Transverse colon (tissue), 4 donors: ENCODE measurements at regions not wholly inside any gene's neighbourhood (a gene's known extent, or its start where the extent isn't known, plus 50 kb on each side); places are given as distances from the start of the nearest gene placed in this dataset.
"Not testable (repeated sequence)": the region's sequence is repeated elsewhere in the genome, so short reads cannot be mapped to it uniquely, and the experiment has no call there.

Experiments
- DNase-seq: peaks from one replicate; pipeline ENCODE4 v3.0.0-alpha.2; 2019
- H3K27ac ChIP-seq, 4 donors: fragments of 200-600 bp; sonication (generic); 2 replicates each; pipeline ENCODE4 v1.5.1; 2016 to 2018; ENCODE audit warnings: inconsistent platforms in 4 of 4
- H3K27me3 ChIP-seq: fragments of 200-600 bp; sonication (generic); 2 replicates; pipeline ENCODE4 v1.5.1; 2017; ENCODE audit warnings: inconsistent platforms
- H3K36me3 ChIP-seq, 4 donors: fragments of 200-600 bp; sonication (generic); 2 replicates each; pipeline ENCODE4 v1.5.1; 2017 to 2019; ENCODE audit warnings: inconsistent platforms in 4 of 4
- H3K4me1 ChIP-seq, 4 donors: fragments of 200-600 bp; sonication (generic); 2 replicates each; pipeline ENCODE4 v1.5.1; 2017 to 2020; ENCODE audit warnings: inconsistent platforms in 4 of 4
- H3K4me3 ChIP-seq, 4 donors: fragments of 200-600 bp; sonication (generic); 1 replicate in 1 of 4; 2 replicates in 3 of 4; pipeline versions ENCODE4 v1.5.1 to v1.6.1; 2017 to 2019; ENCODE audit warnings: inconsistent platforms in 4 of 4
- H3K9me3 ChIP-seq, 2 donors: fragments of 200-600 bp; sonication (generic); 2 replicates each; pipeline ENCODE4 v1.5.1; 2017 to 2019; ENCODE audit warnings: inconsistent platforms in 2 of 2
- CTCF ChIP-seq, 5 experiments: fragments of 200-600 bp in 3 of 5; fragments of 450-650 bp in 2 of 5; sonication (generic) in 3 of 5; IDR thresholded peaks; 1 replicate in 2 of 5; 2 replicates in 3 of 5; pipeline ENCODE4 v1.5.1; 2016 to 2017; ENCODE audit warnings: antibody characterized with exemption in 5 of 5, inconsistent platforms in 3 of 5, mild to moderate bottlenecking in 2 of 5, moderate library complexity in 1 of 5
- EP300 ChIP-seq: sonication (generic); formaldehyde crosslinking; IDR thresholded peaks from one replicate; pipeline ENCODE4 v1.6.1; 2017; ENCODE audit warnings: antibody characterized with exemption, low read depth
- POLR2A ChIP-seq: fragments of 450-650 bp; IDR thresholded peaks from one replicate; pipeline ENCODE4 v1.6.1; 2016; ENCODE audit warnings: antibody characterized with exemption, mild to moderate bottlenecking, moderate library complexity
- POLR2AphosphoS5 ChIP-seq, 3 donors: sonication (generic); formaldehyde crosslinking; IDR thresholded peaks; one replicate each; pipeline ENCODE4 v1.6.1; 2016; ENCODE audit warnings: antibody characterized with exemption in 3 of 3
- WGBS, 2 donors: methylation state at CpG; one replicate each; pipeline ENCODE4 v1.1.5; 2018; ENCODE audit warnings: low coverage in 1 of 2; 5-methylcytosine and 5-hydroxymethylcytosine counted together
- in situ Hi-C, 4 donors: fragments of 200-750 bp; cut with MboI; loops; one replicate each; pipeline versions ENCODE4 v1.15.0 to v1.15.1; 2017; ENCODE audit warnings: low sequenced_read_pairs in 3 of 4, low pct_ligation_motif_present in 1 of 4, low pct_unique_long_range_greater_than_20kb in 1 of 4
- intact Hi-C: fragments of 100-400 bp; cut with DNase I; formaldehyde crosslinking; loops from one replicate; pipeline ENCODE4 v1.15.1; 2023; ENCODE audit warnings: low total_unique reads

- no peak for DNase-seq
- H3K27me3 ChIP-seq, result no peaks in the 10 kb centered on the region
- H3K4me3 ChIP-seq, result no peak overlapping the region
- no peak overlapping the region for H3K27ac ChIP-seq
- 43% methylated on average over 1 of the region's 1 CpG; no CpG with 5 or more reads in 1 of the 2 donors for WGBS, 2 donors
- H3K4me1 ChIP-seq, result no peaks in the 10 kb centered on the region
- H3K9me3 ChIP-seq, result no peaks in the 10 kb centered on the region
- intact Hi-C loops (no loop called here), in situ Hi-C loops (no loop called here)
- no peaks in the 10 kb centered on the region for H3K36me3 ChIP-seq
- TF ChIP-seq POLR2A, result no peak
- TF ChIP-seq POLR2AphosphoS5 (IDR thresholded peaks at IDR 0.05), result no peak
These were observed 228.4 kb downstream of the ATPSCKMT start for GRCh38 chr5:10021248-10021647.

GRCh38 chr5:10019236-10019635, 230.5 kb downstream of the ATPSCKMT start:
- 0 to 41% methylated on average over 1 to 2 of the region's 2 CpGs for WGBS, 2 donors
- Histone ChIP-seq H3K27ac (no peak overlapping the region), H3K4me3 (no peak overlapping the region), H3K27me3 (no peaks in the 10 kb centered on the region), H3K9me3 (no peaks in the 10 kb centered on the region), H3K36me3 (no peaks in the 10 kb centered on the region), H3K4me1 (no peaks in the 10 kb centered on the region)
- in situ Hi-C loops (no loop called here), intact Hi-C loops (no loop called here)
- TF ChIP-seq CTCF (IDR thresholded peaks at IDR 0.05), result no peak
- no peak for TF ChIP-seq POLR2A
- no peak for TF ChIP-seq EP300
- no peak for TF ChIP-seq POLR2AphosphoS5 (IDR thresholded peaks at IDR 0.05)
- no peak for DNase-seq

- TF ChIP-seq CTCF (IDR thresholded peaks at IDR 0.05), result no peak
- no peak for TF ChIP-seq POLR2AphosphoS5 (IDR thresholded peaks at IDR 0.05)
- TF ChIP-seq POLR2A, result no peak
- TF ChIP-seq EP300, result no peak
- no peaks in the 10 kb centered on the region for H3K4me1 ChIP-seq
- H3K9me3 ChIP-seq, result no peaks in the 10 kb centered on the region
- no peak overlapping the region for H3K4me3 ChIP-seq
- DNase-seq, result no peak
- no peaks in the 10 kb centered on the region for H3K27me3 ChIP-seq
- in situ Hi-C loops (no loop called here), intact Hi-C loops (no loop called here)
- H3K36me3 ChIP-seq, result no peaks in the 10 kb centered on the region
- H3K27ac ChIP-seq, result no peak overlapping the region
- 81 to 83% methylated on average over 4 to 5 of the region's 5 CpGs for WGBS, 2 donors
These were observed 231.3 kb downstream of the ATPSCKMT start for GRCh38 chr5:10018201-10019069.

- Histone ChIP-seq H3K27me3 (no peaks in the 10 kb centered on the region), H3K4me3 (no peak overlapping the region), H3K9me3 (no peaks in the 10 kb centered on the region), H3K27ac (no peak overlapping the region), H3K36me3 (no peaks in the 10 kb centered on the region), H3K4me1 (no peaks in the 10 kb centered on the region)
- intact Hi-C loops (no loop called here), in situ Hi-C loops (no loop called here)
- WGBS, 2 donors, result 82 to 100% methylated on average over 3 to 4 of the region's 4 CpGs
- no peak for DNase-seq
- TF ChIP-seq POLR2A (no peak), CTCF (IDR thresholded peaks at IDR 0.05) (no peak), POLR2AphosphoS5 (IDR thresholded peaks at IDR 0.05) (no peak)
These were observed 231.9 kb downstream of the ATPSCKMT start for GRCh38 chr5:10017786-10018185.

GRCh38 chr5:10016559-10016958, 233.1 kb downstream of the ATPSCKMT start:
- intact Hi-C loops, H3K4me1 ChIP-seq, in situ Hi-C loops, H3K4me3 ChIP-seq, DNase-seq, H3K27me3 ChIP-seq, H3K27ac ChIP-seq, H3K36me3 ChIP-seq, H3K9me3 ChIP-seq: not testable (repeated sequence)
- WGBS, 2 donors, result 70% methylated on average over 8 of the region's 8 CpGs; no CpG with 5 or more reads in 1 of the 2 donors

- DNase-seq, H3K27me3 ChIP-seq, H3K27ac ChIP-seq, H3K9me3 ChIP-seq, H3K4me1 ChIP-seq, H3K4me3 ChIP-seq, in situ Hi-C loops, intact Hi-C loops, H3K36me3 ChIP-seq: not testable (repeated sequence)
- WGBS, 2 donors, result 95% methylated on average over 3 of the region's 3 CpGs; no CpG with 5 or more reads in 1 of the 2 donors
These were observed 234.0 kb downstream of the ATPSCKMT start for GRCh38 chr5:10015681-10016080.
